NT2/D1 (cell line): ENCODE measurements at regions not wholly inside any gene's neighbourhood (a gene's known extent, or its start where the extent isn't known, plus 50 kb on each side); places are given as distances from the start of the nearest gene placed in this dataset.

Experiments used
- DNase-seq: peaks from one replicate; pipeline ENCODE4 v3.0.0-alpha.2; 2011; ENCODE audit warnings: low read depth, low spot score
- H3K27me3 ChIP-seq: 2 replicates; pipeline ENCODE4 v1.6.0; 2011; ENCODE audit warnings: mild to moderate bottlenecking; ENCODE audit not compliant: insufficient read length, insufficient read depth
- H3K36me3 ChIP-seq: 2 replicates; pipeline ENCODE4 v1.6.1; 2011; ENCODE audit warnings: mild to moderate bottlenecking, low read length, mixed read lengths; ENCODE audit not compliant: insufficient read depth, insufficient read length
- H3K4me1 ChIP-seq: 2 replicates; pipeline ENCODE4 v1.5.1; 2011; ENCODE audit not compliant: insufficient read depth, insufficient read length
- H3K4me3 ChIP-seq: 2 replicates; pipeline ENCODE4 v1.5.1; 2011; ENCODE audit warnings: low read depth; ENCODE audit not compliant: insufficient read length
- H3K9ac ChIP-seq: 2 replicates; pipeline ENCODE4 v1.6.0; 2011; ENCODE audit warnings: low read depth; ENCODE audit not compliant: insufficient read length
- H3K9me3 ChIP-seq: 2 replicates; pipeline ENCODE4 v1.5.1; 2011; ENCODE audit warnings: mild to moderate bottlenecking, low read length; ENCODE audit not compliant: insufficient read depth
- SUZ12 ChIP-seq: IDR thresholded peaks from 2 replicates; pipeline ENCODE4 v1.6.1; 2011; ENCODE audit not compliant: insufficient read length, insufficient read depth; ENCODE audit errors: extremely low read depth
- YY1 ChIP-seq: IDR thresholded peaks from 2 replicates; pipeline ENCODE4 v1.6.1; 2011; ENCODE audit not compliant: insufficient read length, insufficient read depth
- ZNF274 ChIP-seq: IDR thresholded peaks from 2 replicates; pipeline ENCODE4 v1.6.1; 2011; ENCODE audit warnings: mild to moderate bottlenecking, low read depth, low read length

DNA sequence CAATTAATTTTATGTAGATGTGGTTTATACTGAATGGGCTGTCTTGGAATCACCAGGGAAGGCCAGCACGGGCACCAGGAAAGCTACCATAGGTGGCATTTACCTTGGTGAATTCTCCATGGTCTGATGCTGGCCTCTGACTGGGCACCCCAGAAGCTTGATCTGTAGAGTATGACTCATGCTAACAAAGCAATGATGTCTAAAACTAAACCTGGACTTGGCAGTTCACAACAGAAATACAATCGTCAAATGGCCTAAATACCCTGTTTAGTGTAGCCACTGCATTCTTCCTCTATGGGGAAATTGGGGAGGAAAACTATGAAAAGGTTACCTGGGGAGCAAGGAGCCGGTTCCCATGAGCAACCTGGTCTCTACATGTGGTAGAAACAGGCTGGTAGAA, 98.0 kb downstream of the ATPSCKMT start:
- Histone ChIP-seq H3K4me3 (no peak overlapping the region), H3K27me3 (no peaks in the 10 kb centered on the region), H3K4me1 (no peaks in the 10 kb centered on the region), H3K36me3 (no peaks in the 10 kb centered on the region), H3K9ac (no peak overlapping the region), H3K9me3 (no peaks in the 10 kb centered on the region)
- no peak for TF ChIP-seq SUZ12
- TF ChIP-seq YY1, result no peak
- no peak for TF ChIP-seq ZNF274
- no peak for DNase-seq

DNA sequence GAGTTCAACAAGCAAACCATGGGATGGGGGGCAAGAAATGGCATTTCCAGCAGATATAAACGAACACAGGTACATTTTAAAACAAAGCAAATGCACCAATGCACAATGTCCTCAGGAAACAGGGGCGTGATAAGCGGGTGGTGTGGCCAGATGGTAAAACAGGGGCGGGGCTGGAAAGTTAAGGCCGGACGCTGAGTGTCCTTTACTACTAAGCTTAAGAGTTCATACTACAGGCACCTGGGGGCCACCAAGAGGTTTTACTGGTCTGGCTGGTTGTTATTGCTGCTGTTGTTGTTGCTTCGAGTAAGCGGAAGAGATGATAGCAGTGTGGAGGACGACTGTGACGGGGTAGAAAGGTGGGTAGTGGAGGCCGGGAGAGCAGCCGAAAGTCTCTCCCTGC, 99.8 kb downstream of the ATPSCKMT start:
- H3K36me3 ChIP-seq, result no peaks in the 10 kb centered on the region
- no peaks in the 10 kb centered on the region for H3K9me3 ChIP-seq
- H3K4me1 ChIP-seq, result no peaks in the 10 kb centered on the region
- no peak for DNase-seq
- H3K27me3 ChIP-seq, result no peaks in the 10 kb centered on the region
- no peak overlapping the region for H3K4me3 ChIP-seq
- H3K9ac ChIP-seq, result no peak overlapping the region
- TF ChIP-seq ZNF274 (no peak), SUZ12 (no peak), YY1 (no peak)

DNA sequence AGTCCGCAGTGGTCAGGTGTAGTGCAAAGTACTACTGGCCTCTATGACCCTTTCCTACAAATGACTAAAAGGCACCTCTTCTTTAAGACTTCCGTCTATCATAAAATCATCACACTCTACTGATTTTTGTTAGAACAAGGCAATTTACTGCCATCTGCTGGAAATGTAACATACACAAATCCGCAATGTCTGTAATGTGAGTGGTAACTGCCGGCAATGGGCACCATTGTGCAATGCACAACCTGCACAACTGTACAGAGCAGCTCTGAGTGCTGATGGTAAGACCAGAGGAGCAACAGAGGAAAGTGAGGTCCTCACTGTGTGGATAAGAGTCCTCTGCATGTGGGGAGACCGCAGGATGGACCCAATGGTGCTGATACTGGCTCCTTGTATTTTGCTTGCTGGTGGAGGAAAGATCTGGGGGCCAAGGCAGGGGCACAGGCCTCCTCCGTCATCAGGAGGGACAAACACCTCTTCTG, 103.7 kb downstream of the ATPSCKMT start:
- TF ChIP-seq SUZ12 (no peak), ZNF274 (no peak), YY1 (no peak)
- Histone ChIP-seq H3K9ac (no peak overlapping the region), H3K27me3 (no peaks in the 10 kb centered on the region), H3K9me3 (no peaks in the 10 kb centered on the region), H3K4me3 (no peak overlapping the region), H3K36me3 (no peaks in the 10 kb centered on the region), H3K4me1 (no peaks in the 10 kb centered on the region)
- DNase-seq, result no peak

DNA sequence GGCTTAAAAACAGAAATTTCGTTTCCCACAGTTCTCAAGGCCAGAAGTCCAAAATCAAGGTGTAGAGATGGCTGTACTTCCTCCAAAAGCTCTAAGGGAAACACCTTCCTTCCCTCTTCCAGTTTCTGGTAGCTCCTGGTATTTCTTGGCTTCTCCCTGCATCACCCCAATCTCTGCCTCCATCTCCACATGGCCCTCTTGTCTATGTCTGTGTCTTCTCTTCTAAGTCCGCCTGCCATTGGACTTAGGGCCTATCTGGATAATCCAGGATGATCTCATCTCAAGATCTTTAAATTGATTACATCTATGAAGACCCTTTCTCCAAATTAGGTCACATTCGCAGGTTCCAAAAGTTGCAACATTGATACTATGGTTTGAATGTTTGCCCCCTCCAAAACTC, 105.6 kb downstream of the ATPSCKMT start:
- DNase-seq, result no peak
- no peak overlapping the region for H3K9ac ChIP-seq
- peaks cover 3% of the 10 kb centered on the region for H3K4me1 ChIP-seq
- H3K36me3 ChIP-seq, result no peaks in the 10 kb centered on the region
- no peak for TF ChIP-seq SUZ12
- TF ChIP-seq ZNF274, result no peak
- no peak for TF ChIP-seq YY1
- no peaks in the 10 kb centered on the region for H3K27me3 ChIP-seq
- H3K4me3 ChIP-seq, result no peak overlapping the region
- no peaks in the 10 kb centered on the region for H3K9me3 ChIP-seq

DNA sequence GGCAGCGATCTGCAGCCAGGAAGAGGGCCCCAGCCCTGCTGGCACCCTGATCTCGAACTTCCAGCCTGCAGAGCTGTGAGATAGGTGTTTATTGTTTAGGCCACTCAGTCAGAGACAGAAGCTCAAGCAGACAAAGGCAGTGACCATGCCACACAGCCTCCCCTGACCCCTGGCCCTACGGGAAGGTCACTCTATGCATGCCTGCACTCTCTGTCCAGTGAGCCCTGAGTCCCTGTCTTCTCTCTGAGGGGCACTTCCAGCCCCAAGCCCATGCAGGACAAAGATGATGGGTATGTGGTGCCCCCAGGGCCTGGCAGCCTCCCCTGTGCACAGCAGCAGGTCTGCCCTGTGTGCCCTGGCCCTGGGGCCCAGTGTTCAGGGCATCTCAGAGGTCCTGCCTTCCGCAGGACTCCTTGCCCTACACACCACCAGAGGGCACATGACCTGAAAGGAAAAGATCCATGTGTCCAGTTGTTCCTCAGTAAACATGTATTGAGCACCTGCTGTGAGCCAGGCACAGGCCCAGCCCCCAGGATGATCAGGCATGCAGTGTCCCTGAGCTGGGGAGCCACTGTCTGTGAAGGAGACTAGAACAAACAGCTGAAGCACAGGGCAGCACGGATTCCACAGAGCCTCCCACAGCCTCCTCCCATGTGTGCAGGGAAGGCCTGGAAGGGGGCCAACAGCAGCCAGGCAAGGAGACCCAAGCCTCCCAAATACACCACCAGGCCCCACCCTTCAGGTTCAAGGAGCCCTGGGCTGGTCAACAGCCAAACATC, 109.3 kb downstream of the ATPSCKMT start:
- no peak for DNase-seq
- H3K27me3 ChIP-seq, result no peaks in the 10 kb centered on the region

DNA sequence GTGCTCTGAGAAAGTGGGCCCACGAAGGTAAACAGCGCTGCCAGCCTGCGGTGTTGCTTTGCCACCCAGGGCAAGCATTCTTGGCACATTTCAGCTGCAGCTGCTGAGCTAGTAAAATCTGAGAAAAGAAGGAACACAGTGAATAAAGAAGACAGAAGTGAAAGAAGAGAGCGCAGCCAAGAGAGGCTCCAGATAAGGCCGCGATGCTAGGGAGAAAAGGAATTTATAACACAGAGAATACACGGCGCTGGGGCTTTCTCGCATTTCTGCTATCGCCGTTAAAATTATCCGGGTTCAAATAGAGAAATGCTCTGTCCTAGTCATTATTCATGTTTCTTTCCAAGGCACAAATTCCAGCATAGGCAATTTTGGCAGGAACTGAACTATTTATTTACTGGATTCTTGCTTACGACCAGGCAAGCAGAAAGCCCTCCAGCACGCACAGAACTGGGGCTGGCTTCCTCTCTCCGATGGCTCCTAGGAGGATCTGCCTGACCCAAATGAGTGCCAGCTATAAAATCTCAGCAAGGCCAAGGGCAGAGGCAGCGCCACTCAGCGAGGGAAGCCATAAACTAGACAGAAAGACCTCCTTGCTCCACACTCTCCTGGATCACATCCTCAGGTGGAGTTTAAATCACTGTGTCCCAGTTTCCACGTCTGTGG, 111.2 kb downstream of the ATPSCKMT start:
- H3K4me3 ChIP-seq, result no peak overlapping the region
- H3K27me3 ChIP-seq, result no peaks in the 10 kb centered on the region
- H3K9me3 ChIP-seq, result no peaks in the 10 kb centered on the region
- TF ChIP-seq YY1, result no peak
- TF ChIP-seq SUZ12, result no peak
- no peak for TF ChIP-seq ZNF274
- no peaks in the 10 kb centered on the region for H3K36me3 ChIP-seq
- no peak for DNase-seq
- peaks cover 6% of the 10 kb centered on the region for H3K4me1 ChIP-seq
- no peak overlapping the region for H3K9ac ChIP-seq

More for the DNA sequence above, 109.3 kb downstream of the ATPSCKMT start:
- no peaks in the 10 kb centered on the region for H3K9me3 ChIP-seq
- peaks cover 3% of the 10 kb centered on the region for H3K4me1 ChIP-seq
- H3K36me3 ChIP-seq, result no peaks in the 10 kb centered on the region
- H3K9ac ChIP-seq, result no peak overlapping the region
- no peak for TF ChIP-seq YY1
- TF ChIP-seq SUZ12, result no peak
- no peak for TF ChIP-seq ZNF274
- no peak overlapping the region for H3K4me3 ChIP-seq

DNA sequence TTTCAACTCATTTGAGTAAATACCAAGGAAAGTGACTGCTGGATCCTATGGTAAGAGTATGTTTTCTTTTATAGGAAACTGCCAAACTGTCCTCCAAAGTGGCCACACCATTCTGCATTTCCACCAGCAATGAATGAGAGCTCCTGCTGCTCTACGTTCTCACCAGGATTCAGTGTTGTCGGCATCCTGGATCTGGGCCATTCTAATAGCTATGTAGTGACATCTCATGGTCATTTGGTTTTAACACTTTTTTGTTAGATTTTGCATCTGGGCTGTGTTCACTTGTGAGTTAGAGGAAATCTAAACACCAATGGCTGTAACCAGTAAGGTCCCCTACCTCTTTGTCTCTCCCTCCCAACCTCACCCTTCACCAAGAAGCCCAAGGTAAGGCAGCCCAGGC, 115.9 kb downstream of the ATPSCKMT start:
- TF ChIP-seq YY1 (no peak), SUZ12 (no peak), ZNF274 (no peak)
- no peaks in the 10 kb centered on the region for H3K36me3 ChIP-seq
- DNase-seq, result no peak
- H3K9me3 ChIP-seq, result no peaks in the 10 kb centered on the region
- H3K27me3 ChIP-seq, result no peaks in the 10 kb centered on the region
- H3K9ac ChIP-seq, result no peak overlapping the region
- H3K4me1 ChIP-seq, result peaks cover 3% of the 10 kb centered on the region
- no peak overlapping the region for H3K4me3 ChIP-seq
